Endothelial cell of umbilical vein (primary cell): ENCODE measurements at regions not wholly inside any gene's neighbourhood (a gene's known extent, or its start where the extent isn't known, plus 50 kb on each side); places are given as distances from the start of the nearest gene placed in this dataset.

Source experiments
- BruUV-seq: library from RNA; stranded (reverse); fragments of 400-500 nt; replicated peaks from 2 replicates; lab custom pipeline; 2021; lab: Mats Ljungman, UMichigan
- CTCF ChIA-PET: fragments of 300-600, 350-600 bp; sonication (Branson Sonifier 250); formaldehyde crosslinking; loops from one replicate; lab custom pipeline; 2021; ENCODE audit warnings: antibody characterized with exemption, inconsistent platforms; lab: Charles Lee
- POLR2A ChIA-PET: fragments of 300-600, 350-600 bp; sonication (Branson Sonifier 250); formaldehyde crosslinking; loops from one replicate; lab custom pipeline; 2021; ENCODE audit warnings: antibody characterized with exemption, inconsistent platforms; lab: Charles Lee
- DNase-seq: peaks from one replicate; pipeline ENCODE4 v3.0.0-alpha.2; 2011; ENCODE audit warnings: low read depth, low spot score
- FAIRE-seq: peaks from 2 replicates; lab custom pipeline; 2011; peaks lifted over from hg19 to GRCh38; lab: Jason Lieb, UNC
- H2AFZ ChIP-seq: 2 replicates; pipeline ENCODE4 v1.6.0; 2012; ENCODE audit warnings: low read depth, low read length, control low read depth, inconsistent platforms
- H3K27ac ChIP-seq: 2 replicates; pipeline ENCODE4 v1.5.1; 2011; ENCODE audit warnings: low read depth, mild to moderate bottlenecking, control low read depth, low read length, moderate library complexity; ENCODE audit not compliant: insufficient read depth
- H3K27me3 ChIP-seq, 2 experiments: 2 replicates each; pipeline versions ENCODE4 v1.6.0 to v1.6.1; 2011; ENCODE audit warnings: low read length in 2 of 2, mixed read lengths in 1 of 2; ENCODE audit not compliant: control insufficient read depth in 2 of 2, insufficient read depth in 2 of 2
- H3K36me3 ChIP-seq, 2 experiments: 2 replicates in 1 of 2; 3 replicates in 1 of 2; pipeline ENCODE4 v1.5.1; 2011; ENCODE audit warnings: low read length in 2 of 2, mild to moderate bottlenecking in 1 of 2, moderate library complexity in 1 of 2; ENCODE audit not compliant: control insufficient read depth in 2 of 2, insufficient read depth in 2 of 2; ENCODE audit errors: extremely low read depth in 1 of 2
- H3K4me1 ChIP-seq: 3 replicates; pipeline ENCODE4 v1.5.1; 2011; ENCODE audit warnings: mild to moderate bottlenecking, low read length; ENCODE audit not compliant: control insufficient read depth, insufficient read depth; ENCODE audit errors: extremely low read depth
- H3K4me2 ChIP-seq: 2 replicates; pipeline ENCODE4 v1.6.1; 2011; ENCODE audit warnings: low read length, control low read depth, mixed read lengths; ENCODE audit not compliant: insufficient read depth
- H3K4me3 ChIP-seq, 3 experiments: fragments of 200-600 bp in 1 of 3; sonication (generic), shearing (Covaris generic) in 1 of 3; replicated peaks in 1 of 3; 2 replicates each; pipeline ENCODE4 v1.5.1; 2011 to 2016; ENCODE audit warnings: control low read depth in 3 of 3, low read length in 3 of 3, mild to moderate bottlenecking in 2 of 3, inconsistent platforms in 1 of 3, low read depth in 1 of 3, moderate library complexity in 1 of 3; ENCODE audit not compliant: insufficient read depth in 1 of 3
- H3K79me2 ChIP-seq: 2 replicates; pipeline ENCODE4 v1.6.0; 2012; ENCODE audit warnings: low read length, inconsistent platforms; ENCODE audit not compliant: control insufficient read depth, insufficient read depth
- H3K9ac ChIP-seq: replicated peaks from 2 replicates; pipeline ENCODE3; 2011; ENCODE audit warnings: low read length, control low read depth; ENCODE audit not compliant: insufficient read depth; ENCODE audit errors: extremely low read depth
- H3K9me1 ChIP-seq: replicated peaks from 3 replicates; pipeline ENCODE4 v1.6.0; 2011; ENCODE audit warnings: mild to moderate bottlenecking, low read length; ENCODE audit not compliant: control insufficient read depth, insufficient read depth; ENCODE audit errors: extremely low read depth
- H3K9me3 ChIP-seq: replicated peaks from 2 replicates; pipeline ENCODE4 v1.5.1; 2012; ENCODE audit warnings: low read length, inconsistent platforms; ENCODE audit not compliant: control insufficient read depth, insufficient read depth
- H4K20me1 ChIP-seq: replicated peaks from 2 replicates; pipeline ENCODE3; 2011; ENCODE audit warnings: mild to moderate bottlenecking, low read length; ENCODE audit not compliant: control insufficient read depth, insufficient read depth; ENCODE audit errors: extremely low read depth
- CTCF ChIP-seq, 2 donors: IDR thresholded peaks; 1 replicate in 1 of 2; 2 replicates in 1 of 2; pipeline ENCODE4 v1.5.1; 2011; ENCODE audit warnings: low read length in 2 of 2, mild to moderate bottlenecking in 2 of 2, moderate library complexity in 2 of 2, control low read depth in 1 of 2, inconsistent platforms in 1 of 2, low read depth in 1 of 2; ENCODE audit not compliant: insufficient read depth in 1 of 2; ENCODE audit errors: extremely low read depth in 1 of 2
- EZH2 ChIP-seq: IDR thresholded peaks from 2 replicates; pipeline ENCODE4 v1.6.1; 2012; ENCODE audit warnings: borderline replicate concordance, low read depth, mild to moderate bottlenecking, moderate library complexity, low read length, inconsistent platforms; ENCODE audit not compliant: severe bottlenecking
- FOS ChIP-seq: IDR thresholded peaks from 2 replicates; pipeline ENCODE4 v1.6.1; 2011; ENCODE audit warnings: mild to moderate bottlenecking, low read length, moderate library complexity, borderline replicate concordance; ENCODE audit not compliant: insufficient read depth
- GATA2 ChIP-seq: IDR thresholded peaks from 2 replicates; pipeline ENCODE4 v1.7.0; 2011; ENCODE audit warnings: low read depth, mild to moderate bottlenecking, moderate library complexity, mixed read lengths, low read length; ENCODE audit not compliant: insufficient read length, insufficient read depth
- JUN ChIP-seq: IDR thresholded peaks from 2 replicates; pipeline ENCODE4 v1.6.1; 2011; ENCODE audit warnings: borderline replicate concordance, low read depth; ENCODE audit not compliant: insufficient read length, insufficient read depth
- MYC ChIP-seq: IDR thresholded peaks from one replicate; pipeline ENCODE4 v1.6.1; 2011; ENCODE audit warnings: mild to moderate bottlenecking, low read depth, low read length
- POLR2A ChIP-seq: IDR thresholded peaks from 2 replicates; pipeline ENCODE4 v1.6.1; 2012; ENCODE audit warnings: low read depth, mild to moderate bottlenecking, control low read depth, low read length
- POLR2AphosphoS5 ChIP-seq: IDR thresholded peaks from 2 replicates; pipeline ENCODE4 v1.6.1; 2012; ENCODE audit warnings: low read depth, mild to moderate bottlenecking, control low read depth, low read length, moderate library complexity; ENCODE audit not compliant: insufficient read depth
- dilution Hi-C: fragments of 300-500 bp; cut with MboI; formaldehyde crosslinking; loops from one replicate; pipeline ENCODE4 v1.15.0; 2019; ENCODE audit warnings: low sequenced_read_pairs; ENCODE audit not compliant: extremely low pct_ligation_motif_present
- intact Hi-C: fragments of 100-400 bp; cut with micrococcal nuclease; formaldehyde crosslinking; loops from one replicate; pipeline ENCODE4 v1.10.0; 2022
- TF ChIP-seq, protein P1 (sequence below): IDR thresholded peaks from 2 replicates; pipeline ENCODE4 v1.6.1; 2011; ENCODE audit not compliant: insufficient read depth, insufficient read length

- POLR2A ChIA-PET = no interaction called here
Observed at GRCh38 chr10:21169271-21169670, 272.2 kb upstream of the NEBL start.

More at GRCh38 chr10:21169271-21169670, 272.2 kb upstream of the NEBL start:
- H3K4me2 ChIP-seq = no peak overlapping the region
- no peak for TF ChIP-seq EZH2
- TF ChIP-seq POLR2AphosphoS5 = no peak
- no peak for TF ChIP-seq FOS
- TF ChIP-seq MYC = no peak
- TF ChIP-seq CTCF (IDR thresholded peaks at IDR 0.05; ENCODE audit: extremely low read depth in 1 of 2, insufficient read depth in 1 of 2, low read depth in 1 of 2, low read length in 2 of 2) = no peak
- no peak for TF ChIP-seq POLR2A
- TF ChIP-seq, protein P1, sequence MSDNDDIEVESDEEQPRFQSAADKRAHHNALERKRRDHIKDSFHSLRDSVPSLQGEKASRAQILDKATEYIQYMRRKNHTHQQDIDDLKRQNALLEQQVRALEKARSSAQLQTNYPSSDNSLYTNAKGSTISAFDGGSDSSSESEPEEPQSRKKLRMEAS = no peak
- TF ChIP-seq GATA2 = no peak
- TF ChIP-seq JUN = no peak
- H3K36me3 ChIP-seq = no peaks in the 10 kb centered on the region
- dilution Hi-C loops (no loop called here), intact Hi-C loops (no loop called here)
- BruUV-seq = no TSS peak
- CTCF ChIA-PET = no interaction called here
- H3K9me3 ChIP-seq = no peaks in the 10 kb centered on the region
- no peak overlapping the region for H2AFZ ChIP-seq
- no peak overlapping the region for H3K4me3 ChIP-seq
- H3K27me3 ChIP-seq = peaks cover 12 to 20% of the 10 kb centered on the region in 2 experiments
- FAIRE-seq (no peak), DNase-seq (no peak)
- no peak overlapping the region for H3K9ac ChIP-seq
- no peaks in the 10 kb centered on the region for H3K9me1 ChIP-seq
- H3K79me2 ChIP-seq = no peaks in the 10 kb centered on the region
- no peak overlapping the region for H3K27ac ChIP-seq
- no peaks in the 10 kb centered on the region for H4K20me1 ChIP-seq
- peaks cover 6% of the 10 kb centered on the region for H3K4me1 ChIP-seq
